CD14-positive monocyte (primary cell): ENCODE measurements at regions not wholly inside any gene's neighbourhood (a gene's known extent, or its start where the extent isn't known, plus 50 kb on each side); places are given as distances from the start of the nearest gene placed in this dataset. TPM values are rescaled to one million over a fixed set of nuclear protein-coding genes. Genes with fewer than 3 reads are reported as not detected.

ENCODE experiments used
- DNase-seq, 3 donors: peaks; one replicate each; pipeline ENCODE4 v3.0.0-alpha.2; 2011 to 2022
- H2AFZ ChIP-seq: 2 replicates; pipeline ENCODE4 v1.6.0; 2012; ENCODE audit warnings: mild to moderate bottlenecking, low read depth, low read length, inconsistent platforms; ENCODE audit not compliant: insufficient read depth, poor library complexity, severe bottlenecking
- H3K27ac ChIP-seq, 2 donors: 1 replicate in 1 of 2; 2 replicates in 1 of 2; pipeline ENCODE4 v1.5.1; 2012 to 2013; ENCODE audit warnings: low read length in 2 of 2, control low read depth in 1 of 2, inconsistent platforms in 1 of 2, low read depth in 1 of 2, mild to moderate bottlenecking in 1 of 2
- H3K27me3 ChIP-seq, 2 donors: one replicate each; pipeline versions ENCODE4 v1.6.0 to v1.6.1; 2011 to 2013; ENCODE audit warnings: low read length in 2 of 2; ENCODE audit not compliant: control insufficient read depth in 2 of 2, insufficient read depth in 2 of 2
- H3K36me3 ChIP-seq, 2 donors: replicated peaks in 1 of 2; 1 replicate in 1 of 2; 2 replicates in 1 of 2; pipeline versions ENCODE4 v1.5.1 to v1.6.1; 2012 to 2013; ENCODE audit warnings: low read length in 2 of 2, control low read depth in 1 of 2, inconsistent platforms in 1 of 2, mild to moderate bottlenecking in 1 of 2; ENCODE audit not compliant: insufficient read depth in 2 of 2, control insufficient read depth in 1 of 2
- H3K4me1 ChIP-seq, 2 donors: 1 replicate in 1 of 2; 2 replicates in 1 of 2; pipeline versions ENCODE4 v1.5.1 to v1.6.1; 2012 to 2013; ENCODE audit warnings: low read length in 2 of 2, control low read depth in 1 of 2, inconsistent platforms in 1 of 2, mild to moderate bottlenecking in 1 of 2, moderate library complexity in 1 of 2; ENCODE audit not compliant: insufficient read depth in 2 of 2, control insufficient read depth in 1 of 2
- H3K4me2 ChIP-seq: replicated peaks from 2 replicates; pipeline ENCODE3; 2012; ENCODE audit warnings: low read length, moderate library complexity, mild to moderate bottlenecking; ENCODE audit not compliant: poor library complexity, severe bottlenecking; ENCODE audit errors: extremely low read depth
- H3K4me3 ChIP-seq, 3 experiments: fragments of 200-600 bp in 1 of 3; sonication (generic) in 1 of 3; replicated peaks in 1 of 3; 1 replicate in 2 of 3; 2 replicates in 1 of 3; pipeline ENCODE4 v1.5.1; 2011 to 2013; ENCODE audit warnings: low read length in 3 of 3, mild to moderate bottlenecking in 3 of 3, control low read depth in 2 of 3, low read depth in 2 of 3, inconsistent platforms in 1 of 3, moderate library complexity in 1 of 3
- H3K79me2 ChIP-seq: 2 replicates; pipeline ENCODE4 v1.6.0; 2012; ENCODE audit warnings: mild to moderate bottlenecking, control low read depth, inconsistent platforms, low read length, moderate library complexity; ENCODE audit not compliant: insufficient read depth
- H3K9ac ChIP-seq: 2 replicates; pipeline ENCODE4 v1.6.0; 2017; ENCODE audit warnings: low read length, mild to moderate bottlenecking; ENCODE audit not compliant: insufficient read depth, poor library complexity, severe bottlenecking
- H3K9me3 ChIP-seq, 2 donors: replicated peaks in 1 of 2; 1 replicate in 1 of 2; 2 replicates in 1 of 2; pipeline versions ENCODE4 v1.5.1 to v1.6.1; 2012 to 2013; ENCODE audit warnings: low read length in 2 of 2, control low read depth in 1 of 2; ENCODE audit not compliant: control insufficient read depth in 1 of 2, insufficient read depth in 1 of 2
- H4K20me1 ChIP-seq: 2 replicates; pipeline ENCODE4 v1.6.0; 2012; ENCODE audit warnings: mild to moderate bottlenecking, low read length, control low read depth, moderate library complexity; ENCODE audit not compliant: insufficient read depth
- H3K27ac Mint-ChIP-seq, 7 donors: one replicate each; pipeline ENCODE4 v1.8.0; 2020; ENCODE audit warnings: mild to moderate bottlenecking in 7 of 7, mixed read lengths in 7 of 7, moderate library complexity in 6 of 7, inconsistent platforms in 2 of 7
- H3K27me3 Mint-ChIP-seq, 3 donors: one replicate each; pipeline ENCODE4 v1.8.0; 2021 to 2022; ENCODE audit warnings: low read depth in 3 of 3, mild to moderate bottlenecking in 3 of 3, mixed read lengths in 3 of 3, moderate library complexity in 3 of 3, inconsistent platforms in 1 of 3
- H3K36me3 Mint-ChIP-seq, 2 donors: one replicate each; pipeline ENCODE4 v1.8.0; 2020; ENCODE audit warnings: mixed read lengths in 2 of 2, inconsistent platforms in 1 of 2, mild to moderate bottlenecking in 1 of 2
- H3K4me1 Mint-ChIP-seq: one replicate; pipeline ENCODE4 v1.8.0; 2020; ENCODE audit warnings: mild to moderate bottlenecking, mixed read lengths
- H3K4me3 Mint-ChIP-seq, 2 donors: one replicate each; pipeline ENCODE4 v1.8.0; 2020; ENCODE audit warnings: mild to moderate bottlenecking in 2 of 2, mixed read lengths in 2 of 2, moderate library complexity in 1 of 2
- H3K9me3 Mint-ChIP-seq, 7 donors: one replicate each; pipeline ENCODE4 v1.8.0; 2020 to 2022; ENCODE audit warnings: mixed read lengths in 7 of 7, mild to moderate bottlenecking in 6 of 7, moderate library complexity in 6 of 7, inconsistent platforms in 2 of 7
- CTCF ChIP-seq: fragments of 200-600 bp; IDR thresholded peaks from one replicate; pipeline ENCODE4 v1.8.0; 2022; ENCODE audit warnings: antibody characterized with exemption, mild to moderate bottlenecking
- WGBS: methylation state at CpG from one replicate; pipeline ENCODE4 v1.1.5; 2013; ENCODE audit warnings: missing lambda C conversion rate; ENCODE audit not compliant: insufficient coverage; 5-methylcytosine and 5-hydroxymethylcytosine counted together
- intact Hi-C, 2 donors: fragments of 100-400 bp; cut with micrococcal nuclease; formaldehyde crosslinking; loops; one replicate each; pipeline versions ENCODE4 v1.15.0 to v1.15.1; 2023
- small RNA-seq: library from RNA; depleted of rRNA; stranded (forward); fragments of <200 nt; gene quantifications from one replicate; pipeline ENCODE3, GENCODE V24; 2012; ENCODE audit warnings: low read depth; ENCODE audit not compliant: insufficient read length

GRCh38 chrX:140949233-140949632 is 53.2 kb upstream of the SPANXB1 start:
- no peaks in the 10 kb centered on the region for H3K9me3 ChIP-seq
- Mint-ChIP-seq H3K9me3 (peaks cover 0 to 2% (median 1%) of the 10 kb centered on the region in 7 donors), H3K36me3 (no peaks in the 10 kb centered on the region), H3K4me3 (peak overlapping the region in 1 of 2 donors; percentile 24), H3K4me1 (no peaks in the 10 kb centered on the region), H3K27me3 (no peaks in the 10 kb centered on the region), H3K27ac (no peak overlapping the region)
- H2AFZ ChIP-seq = no peak overlapping the region
- no peak overlapping the region for H3K27ac ChIP-seq
- no peak overlapping the region for H3K4me2 ChIP-seq
- TF ChIP-seq CTCF = no peak
- intact Hi-C loops = no loop called here
- DNase-seq = no peak
- no peak overlapping the region for H3K4me3 ChIP-seq
- no peak overlapping the region for H3K9ac ChIP-seq
- no peaks in the 10 kb centered on the region for H3K4me1 ChIP-seq
- WGBS = 95% methylated on average over 3 of the region's 5 CpGs
- no peaks in the 10 kb centered on the region for H3K27me3 ChIP-seq
- no peaks in the 10 kb centered on the region for H3K36me3 ChIP-seq
- H3K79me2 ChIP-seq = no peaks in the 10 kb centered on the region
- H4K20me1 ChIP-seq = no peaks in the 10 kb centered on the region

Small RNA genes in the stretch of these regions (small RNA-seq; reads per million reads assigned to genes)
- not detected for gene MIR320D2
